ENCODE measurements at regions not wholly inside any gene's neighbourhood (a gene's known extent, or its start where the extent isn't known, plus 50 kb on each side); places are given as distances from the start of the nearest gene placed in this dataset.

DNA sequence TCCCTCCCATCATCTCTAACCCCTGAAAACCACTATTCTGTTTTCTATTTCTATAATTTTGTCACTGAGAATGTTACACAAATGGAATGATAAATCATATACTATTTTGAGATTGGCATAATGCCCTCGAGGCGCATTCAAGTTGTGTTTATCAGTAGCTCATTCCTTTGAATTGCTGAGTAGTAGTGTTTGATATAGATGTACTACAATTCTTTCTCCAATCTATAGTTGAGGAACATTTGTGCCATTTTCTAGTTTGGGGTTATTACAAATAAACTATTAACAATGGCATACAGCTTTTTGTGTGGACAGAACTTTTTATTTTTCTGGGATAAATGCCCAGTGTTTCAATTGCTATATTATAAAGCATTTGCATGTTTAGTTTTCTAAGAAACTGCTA is 86.0 kb downstream of the CCR1 start:
- H3K4me2 ChIP-seq (ENCODE audit: low read depth, low read length), result no peak overlapping the region
- BruUV-seq (replicated peaks), result no TSS peak
- ChIA-PET POLR2A (no interaction called here), CTCF (ENCODE audit: low intra/inter-chr PET ratio, low total read pairs) (no interaction called here)
- H4K20me1 ChIP-seq (ENCODE audit: insufficient read depth, low read length), result no peaks in the 10 kb centered on the region
- no peaks in the 10 kb centered on the region for H3K4me1 ChIP-seq (ENCODE audit: insufficient read depth, low read length)
- ATAC-seq (no peak), FAIRE-seq (no peak), DNase-seq (ENCODE audit: low spot score) (no peak)
- no peaks in the 10 kb centered on the region for H3K79me2 ChIP-seq (ENCODE audit: insufficient read depth, low read length)
- no peak overlapping the region for H3K9ac ChIP-seq (ENCODE audit: insufficient read depth, low read depth, low read length)
- intact Hi-C loops (cut with micrococcal nuclease; ENCODE audit: unreplicated experiment), result no loop called here
- no peak overlapping the region for H3K27ac ChIP-seq (ENCODE audit: extremely low read length, insufficient read depth, low read length)
- H3K36me3 ChIP-seq (replicated peaks in 1 of 2; ENCODE audit: control insufficient read depth in 1 of 2, insufficient read depth in 2 of 2, low read length in 2 of 2), result no peaks in the 10 kb centered on the region
- H2AFZ ChIP-seq (ENCODE audit: low read length), result no peak overlapping the region
- H3K9me3 ChIP-seq (ENCODE audit: low read length), result no peaks in the 10 kb centered on the region
- H3K4me3 ChIP-seq (replicated peaks in 1 of 3; ENCODE audit: insufficient read depth in 1 of 3, low read depth in 2 of 3, low read length in 3 of 3), result no peak overlapping the region
- in situ Hi-C loops (cut with HindIII; ENCODE audit: extremely low pct_ligation_motif_present, low pct_unique_long_range_greater_than_20kb), result no loop called here
- WGBS (ENCODE audit: low lambda C conversion rate), result 29% methylated on average over 2 of the region's 2 CpGs
- H3K27me3 ChIP-seq (ENCODE audit: control insufficient read depth in 1 of 2, insufficient read depth in 2 of 2, low read length in 2 of 2), result no peaks in the 10 kb centered on the region
- no peak for TF ChIP-seq AFF4 (CRISPR knock-in tag; IDR thresholded peaks at IDR 0.05)
- no peak for TF ChIP-seq SP4 (CRISPR knock-in tag; IDR thresholded peaks at IDR 0.05)
- no peak for TF ChIP-seq ZBTB7A (CRISPR knock-in tag; IDR thresholded peaks at IDR 0.05)
- TF ChIP-seq, protein P1, sequence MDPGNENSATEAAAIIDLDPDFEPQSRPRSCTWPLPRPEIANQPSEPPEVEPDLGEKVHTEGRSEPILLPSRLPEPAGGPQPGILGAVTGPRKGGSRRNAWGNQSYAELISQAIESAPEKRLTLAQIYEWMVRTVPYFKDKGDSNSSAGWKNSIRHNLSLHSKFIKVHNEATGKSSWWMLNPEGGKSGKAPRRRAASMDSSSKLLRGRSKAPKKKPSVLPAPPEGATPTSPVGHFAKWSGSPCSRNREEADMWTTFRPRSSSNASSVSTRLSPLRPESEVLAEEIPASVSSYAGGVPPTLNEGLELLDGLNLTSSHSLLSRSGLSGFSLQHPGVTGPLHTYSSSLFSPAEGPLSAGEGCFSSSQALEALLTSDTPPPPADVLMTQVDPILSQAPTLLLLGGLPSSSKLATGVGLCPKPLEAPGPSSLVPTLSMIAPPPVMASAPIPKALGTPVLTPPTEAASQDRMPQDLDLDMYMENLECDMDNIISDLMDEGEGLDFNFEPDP (CRISPR knock-in tag; conservative IDR thresholded peaks at IDR 0.05), result no peak
- no peak for TF ChIP-seq IRF1 (CRISPR knock-in tag; IDR thresholded peaks at IDR 0.05; ENCODE audit: low read depth)
- TF ChIP-seq NR2F2 (IDR thresholded peaks at IDR 0.05; ENCODE audit: borderline replicate concordance, low read depth), result no peak
- TF ChIP-seq CCDC6 (CRISPR knock-in tag; IDR thresholded peaks at IDR 0.05), result no peak
- no peak for TF ChIP-seq ZNF280D (CRISPR knock-in tag; IDR thresholded peaks at IDR 0.05)
- no peak for TF ChIP-seq SRSF9 (IDR thresholded peaks at IDR 0.05; ENCODE audit: borderline replicate concordance, insufficient read depth, low read depth, low read length, poor library complexity, severe bottlenecking)
- no peak for TF ChIP-seq BRD4 (CRISPR knock-in tag; IDR thresholded peaks at IDR 0.05)
- no peak for TF ChIP-seq ZNF256 (CRISPR knock-in tag; conservative IDR thresholded peaks at IDR 0.05)
- TF ChIP-seq, protein P2, sequence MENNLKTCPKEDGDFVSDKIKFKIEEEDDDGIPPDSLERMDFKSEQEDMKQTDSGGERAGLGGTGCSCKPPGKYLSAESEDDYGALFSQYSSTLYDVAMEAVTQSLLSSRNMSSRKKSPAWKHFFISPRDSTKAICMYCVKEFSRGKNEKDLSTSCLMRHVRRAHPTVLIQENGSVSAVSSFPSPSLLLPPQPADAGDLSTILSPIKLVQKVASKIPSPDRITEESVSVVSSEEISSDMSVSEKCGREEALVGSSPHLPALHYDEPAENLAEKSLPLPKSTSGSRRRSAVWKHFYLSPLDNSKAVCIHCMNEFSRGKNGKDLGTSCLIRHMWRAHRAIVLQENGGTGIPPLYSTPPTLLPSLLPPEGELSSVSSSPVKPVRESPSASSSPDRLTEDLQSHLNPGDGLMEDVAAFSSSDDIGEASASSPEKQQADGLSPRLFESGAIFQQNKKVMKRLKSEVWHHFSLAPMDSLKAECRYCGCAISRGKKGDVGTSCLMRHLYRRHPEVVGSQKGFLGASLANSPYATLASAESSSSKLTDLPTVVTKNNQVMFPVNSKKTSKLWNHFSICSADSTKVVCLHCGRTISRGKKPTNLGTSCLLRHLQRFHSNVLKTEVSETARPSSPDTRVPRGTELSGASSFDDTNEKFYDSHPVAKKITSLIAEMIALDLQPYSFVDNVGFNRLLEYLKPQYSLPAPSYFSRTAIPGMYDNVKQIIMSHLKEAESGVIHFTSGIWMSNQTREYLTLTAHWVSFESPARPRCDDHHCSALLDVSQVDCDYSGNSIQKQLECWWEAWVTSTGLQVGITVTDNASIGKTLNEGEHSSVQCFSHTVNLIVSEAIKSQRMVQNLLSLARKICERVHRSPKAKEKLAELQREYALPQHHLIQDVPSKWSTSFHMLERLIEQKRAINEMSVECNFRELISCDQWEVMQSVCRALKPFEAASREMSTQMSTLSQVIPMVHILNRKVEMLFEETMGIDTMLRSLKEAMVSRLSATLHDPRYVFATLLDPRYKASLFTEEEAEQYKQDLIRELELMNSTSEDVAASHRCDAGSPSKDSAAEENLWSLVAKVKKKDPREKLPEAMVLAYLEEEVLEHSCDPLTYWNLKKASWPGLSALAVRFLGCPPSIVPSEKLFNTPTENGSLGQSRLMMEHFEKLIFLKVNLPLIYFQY (CRISPR knock-in tag; IDR thresholded peaks at IDR 0.05; ENCODE audit: borderline replicate concordance), result no peak

Data from HepG2 (cell line).